ENCODE measurements at regions not wholly inside any gene's neighbourhood (a gene's known extent, or its start where the extent isn't known, plus 50 kb on each side); places are given as distances from the start of the nearest gene placed in this dataset.

- Histone ChIP-seq H3T11ph (ENCODE audit: low read length) (no peak overlapping the region), H2BK5ac (ENCODE audit: insufficient read length, low read length) (no peak overlapping the region), H2AFZ (ENCODE audit: low read length) (no peak overlapping the region), H3K27ac (ENCODE audit: insufficient read length, low read depth, low read length) (no peak overlapping the region), H3K4ac (ENCODE audit: low read depth, low read length) (no peak overlapping the region), H4K8ac (replicated peaks; ENCODE audit: insufficient read length, low read depth, low read length) (no peak overlapping the region), H3K56ac (ENCODE audit: insufficient read length, low read depth, low read length) (no peak overlapping the region), H3K23ac (ENCODE audit: insufficient read length, low read depth, low read length) (no peak overlapping the region), H2AK5ac (ENCODE audit: insufficient read length, low read length) (no peak overlapping the region), H3K9me3 (ENCODE audit: control insufficient read depth, low read depth, low read length) (no peaks in the 10 kb centered on the region), H4K5ac (ENCODE audit: insufficient read length, low read depth, low read length) (no peak overlapping the region), H2BK12ac (ENCODE audit: insufficient read length, low read depth, low read length) (no peak overlapping the region), H3K14ac (ENCODE audit: insufficient read depth, low read length) (no peak overlapping the region), H3K79me2 (ENCODE audit: insufficient read depth, low read length) (no peaks in the 10 kb centered on the region), H3K9ac (ENCODE audit: extremely low read depth, insufficient read length, low read length) (no peak overlapping the region), H4K91ac (ENCODE audit: insufficient read length, low read depth, low read length) (no peak overlapping the region), H3K4me1 (ENCODE audit: insufficient read depth, low read length) (no peaks in the 10 kb centered on the region), H4K20me1 (ENCODE audit: control insufficient read depth, insufficient read depth, insufficient read length) (no peaks in the 10 kb centered on the region), H3K4me2 (ENCODE audit: insufficient read depth, insufficient read length, low read length) (no peak overlapping the region), H3K79me1 (ENCODE audit: insufficient read depth, low read depth, low read length, poor library complexity, severe bottlenecking) (no peaks in the 10 kb centered on the region), H3K27me3 (ENCODE audit: insufficient read depth, low read length) (no peaks in the 10 kb centered on the region), H2BK120ac (ENCODE audit: low read depth, low read length, poor library complexity, severe bottlenecking) (no peak overlapping the region), H2BK20ac (ENCODE audit: low read depth, low read length, poor library complexity, severe bottlenecking) (no peak overlapping the region), H2BK15ac (ENCODE audit: low read depth, low read length) (no peak overlapping the region), H3K23me2 (ENCODE audit: insufficient read length, low read depth, low read length, poor library complexity, severe bottlenecking) (no peaks in the 10 kb centered on the region), H3K18ac (ENCODE audit: insufficient read length, low read depth, low read length) (no peak overlapping the region)
- no peak for TF ChIP-seq CTCF (conservative IDR thresholded peaks at IDR 0.05)
- Mint-ChIP-seq H3K9me3 (peaks cover 0 to under 1% of the 10 kb centered on the region in 2 experiments; a peak in 2 of 5 replicates), H3K4me1 (peaks cover 17 to 19% of the 10 kb centered on the region in 2 experiments), H3K27ac (no peak overlapping the region), H3K36me3 (ENCODE audit: insufficient read depth in 1 of 3, low read depth in 3 of 3) (peaks cover 0 to 4% (median 0%) of the 10 kb centered on the region in 3 experiments; a peak in 1 of 7 replicates), H3K27me3 (ENCODE audit: low read depth) (no peaks in the 10 kb centered on the region), H3K4me3 (no peak overlapping the region)
- WGBS (ENCODE audit: extremely low coverage, insufficient read length, low lambda C conversion rate), result no CpG with 5 or more reads among the region's 3 CpGs
- DNase-seq, result no peak
Measured at GRCh38 chr10:33087152-33087551, 129.1 kb upstream of the ITGB1 start.

All from H9 (cell line).